ENCODE measurements at regions not wholly inside any gene's neighbourhood (a gene's known extent, or its start where the extent isn't known, plus 50 kb on each side); places are given as distances from the start of the nearest gene placed in this dataset.
"Not testable (repeated sequence)": the region's sequence is repeated elsewhere in the genome, so short reads cannot be mapped to it uniquely, and the experiment has no call there.

- DNase-seq, result no peak
- in situ Hi-C loops (cut with HindIII; ENCODE audit: low pct_ligation_motif_present, low pct_unique_long_range_greater_than_20kb, low sequenced_read_pairs), result no loop called here
Measured at GRCh38 chr7:138387755-138388475, 72.1 kb upstream of the TRIM24 start.

- in situ Hi-C loops (cut with HindIII; ENCODE audit: low pct_ligation_motif_present, low pct_unique_long_range_greater_than_20kb, low sequenced_read_pairs), result no loop called here
- no peak for DNase-seq
Measured at GRCh38 chr7:138388673-138389491, 71.2 kb upstream of the TRIM24 start.

- in situ Hi-C loops (cut with HindIII; ENCODE audit: low pct_ligation_motif_present, low pct_unique_long_range_greater_than_20kb, low sequenced_read_pairs), result no loop called here
- DNase-seq, result no peak
Measured at GRCh38 chr7:138395763-138396162, 64.3 kb upstream of the TRIM24 start.

GRCh38 chr7:138396251-138397070 is 63.6 kb upstream of the TRIM24 start:
- in situ Hi-C loops (cut with HindIII; ENCODE audit: low pct_ligation_motif_present, low pct_unique_long_range_greater_than_20kb, low sequenced_read_pairs), result no loop called here
- no peak for DNase-seq

- in situ Hi-C loops (cut with HindIII; ENCODE audit: low pct_ligation_motif_present, low pct_unique_long_range_greater_than_20kb, low sequenced_read_pairs), result not testable (repeated sequence)
Measured at GRCh38 chr7:138397071-138397433, 63.0 kb upstream of the TRIM24 start.

GRCh38 chr7:138398857-138399256 is 61.2 kb upstream of the TRIM24 start:
- no peak for DNase-seq
- in situ Hi-C loops (cut with HindIII; ENCODE audit: low pct_ligation_motif_present, low pct_unique_long_range_greater_than_20kb, low sequenced_read_pairs), result no loop called here

More at GRCh38 chr7:138397071-138397433, 63.0 kb upstream of the TRIM24 start:
- DNase-seq, result not testable (repeated sequence)

GRCh38 chr7:138400400-138400886 is 59.6 kb upstream of the TRIM24 start:
- no peak for DNase-seq
- in situ Hi-C loops (cut with HindIII; ENCODE audit: low pct_ligation_motif_present, low pct_unique_long_range_greater_than_20kb, low sequenced_read_pairs), result no loop called here

GRCh38 chr7:138402749-138403148 is 57.3 kb upstream of the TRIM24 start:
- in situ Hi-C loops (cut with HindIII; ENCODE audit: low pct_ligation_motif_present, low pct_unique_long_range_greater_than_20kb, low sequenced_read_pairs), result no loop called here
- no peak for DNase-seq

GRCh38 chr7:138405496-138405895 is 54.6 kb upstream of the TRIM24 start:
- no peak for DNase-seq
- in situ Hi-C loops (cut with HindIII; ENCODE audit: low pct_ligation_motif_present, low pct_unique_long_range_greater_than_20kb, low sequenced_read_pairs), result no loop called here

GRCh38 chr7:138407792-138408191 is 52.3 kb upstream of the TRIM24 start:
- in situ Hi-C loops (cut with HindIII; ENCODE audit: low pct_ligation_motif_present, low pct_unique_long_range_greater_than_20kb, low sequenced_read_pairs), result no loop called here
- no peak for DNase-seq

Data from ACHN (cell line).